Trophoblast cell (in vitro differentiated cells and primary cell): ENCODE measurements at regions not wholly inside any gene's neighbourhood (a gene's known extent, or its start where the extent isn't known, plus 50 kb on each side); places are given as distances from the start of the nearest gene placed in this dataset.

ENCODE experiments used
- DNase-seq, 2 donors: peaks; one replicate each; pipeline ENCODE4 v3.0.0-alpha.2; 2016
- H2AFZ ChIP-seq: 2 replicates; pipeline ENCODE4 v1.6.1; 2013; ENCODE audit warnings: low read length, moderate library complexity, mild to moderate bottlenecking; ENCODE audit not compliant: insufficient read depth, poor library complexity
- H2AK5ac ChIP-seq: 2 replicates; pipeline ENCODE4 v1.6.1; 2013; ENCODE audit warnings: mild to moderate bottlenecking, low read length
- H2BK120ac ChIP-seq: 2 replicates; pipeline ENCODE4 v1.6.1; 2013; ENCODE audit warnings: low read length, mild to moderate bottlenecking, moderate library complexity; ENCODE audit not compliant: insufficient read depth, poor library complexity
- H2BK12ac ChIP-seq: 2 replicates; pipeline ENCODE4 v1.6.1; 2013; ENCODE audit warnings: mild to moderate bottlenecking, low read length, moderate library complexity
- H2BK5ac ChIP-seq: 2 replicates; pipeline ENCODE4 v1.6.1; 2013; ENCODE audit warnings: low read length, low read depth, moderate library complexity, mild to moderate bottlenecking; ENCODE audit not compliant: poor library complexity
- H3K14ac ChIP-seq: 2 replicates; pipeline ENCODE4 v1.6.1; 2013; ENCODE audit warnings: mild to moderate bottlenecking, low read length
- H3K18ac ChIP-seq: 2 replicates; pipeline ENCODE4 v1.6.1; 2013; ENCODE audit warnings: mild to moderate bottlenecking, low read length
- H3K23ac ChIP-seq: 2 replicates; pipeline ENCODE4 v1.6.1; 2013; ENCODE audit warnings: low read length
- H3K27ac ChIP-seq: 2 replicates; pipeline ENCODE4 v1.5.1; 2013; ENCODE audit warnings: low read depth, mild to moderate bottlenecking, inconsistent platforms, low read length, moderate library complexity
- H3K27me3 ChIP-seq: 2 replicates; pipeline ENCODE4 v1.6.1; 2013; ENCODE audit warnings: inconsistent platforms, mild to moderate bottlenecking, low read length, moderate library complexity; ENCODE audit not compliant: insufficient read depth
- H3K36me3 ChIP-seq, 2 experiments: 1 replicate in 1 of 2; 2 replicates in 1 of 2; pipeline ENCODE4 v1.6.1; 2013; ENCODE audit warnings: low read length in 2 of 2, mild to moderate bottlenecking in 2 of 2, moderate library complexity in 1 of 2; ENCODE audit not compliant: insufficient read depth in 2 of 2, control insufficient read depth in 1 of 2
- H3K4ac ChIP-seq: 2 replicates; pipeline ENCODE4 v1.6.1; 2013; ENCODE audit warnings: low read depth, mild to moderate bottlenecking, low read length, moderate library complexity
- H3K4me1 ChIP-seq, 2 experiments: 1 replicate in 1 of 2; 2 replicates in 1 of 2; pipeline ENCODE4 v1.6.1; 2013; ENCODE audit warnings: low read length in 2 of 2, mild to moderate bottlenecking in 2 of 2, moderate library complexity in 1 of 2; ENCODE audit not compliant: insufficient read depth in 2 of 2, control insufficient read depth in 1 of 2
- H3K4me2 ChIP-seq: 2 replicates; pipeline ENCODE4 v1.6.1; 2013; ENCODE audit warnings: inconsistent platforms, mild to moderate bottlenecking, low read length, moderate library complexity
- H3K4me3 ChIP-seq: 2 replicates; pipeline ENCODE4 v1.5.1; 2013; ENCODE audit warnings: mild to moderate bottlenecking, low read depth, low read length, inconsistent platforms
- H3K79me1 ChIP-seq: one replicate; pipeline ENCODE4 v1.6.1; 2013; ENCODE audit warnings: low read length
- H3K79me2 ChIP-seq: 2 replicates; pipeline ENCODE4 v1.6.1; 2013; ENCODE audit warnings: low read length, mild to moderate bottlenecking; ENCODE audit not compliant: control insufficient read depth, insufficient read depth, poor library complexity
- H3K9ac ChIP-seq: 2 replicates; pipeline ENCODE4 v1.6.1; 2013; ENCODE audit warnings: mild to moderate bottlenecking, low read length
- H3K9me3 ChIP-seq: 2 replicates; pipeline ENCODE4 v1.6.1; 2013; ENCODE audit warnings: low read depth, mild to moderate bottlenecking, control low read depth, inconsistent platforms, low read length; ENCODE audit not compliant: insufficient read depth
- H4K12ac ChIP-seq: 2 replicates; pipeline ENCODE4 v1.6.1; 2013; ENCODE audit warnings: low read depth, mild to moderate bottlenecking, low read length, moderate library complexity
- H4K8ac ChIP-seq: 2 replicates; pipeline ENCODE4 v1.6.1; 2013; ENCODE audit warnings: low read depth, mild to moderate bottlenecking, low read length, moderate library complexity
- H4K91ac ChIP-seq: one replicate; pipeline ENCODE4 v1.6.1; 2013; ENCODE audit warnings: low read depth, mild to moderate bottlenecking, low read length, moderate library complexity
- WGBS: extraction: QIAGEN DNeasy Blood & Tissue Kit; methylation state at CpG from one replicate; pipeline ENCODE4 v1.1.7; 2013; ENCODE audit warnings: missing lambda C conversion rate; ENCODE audit not compliant: insufficient read length, insufficient coverage; ENCODE audit errors: extremely low coverage; 5-methylcytosine and 5-hydroxymethylcytosine counted together

DNA sequence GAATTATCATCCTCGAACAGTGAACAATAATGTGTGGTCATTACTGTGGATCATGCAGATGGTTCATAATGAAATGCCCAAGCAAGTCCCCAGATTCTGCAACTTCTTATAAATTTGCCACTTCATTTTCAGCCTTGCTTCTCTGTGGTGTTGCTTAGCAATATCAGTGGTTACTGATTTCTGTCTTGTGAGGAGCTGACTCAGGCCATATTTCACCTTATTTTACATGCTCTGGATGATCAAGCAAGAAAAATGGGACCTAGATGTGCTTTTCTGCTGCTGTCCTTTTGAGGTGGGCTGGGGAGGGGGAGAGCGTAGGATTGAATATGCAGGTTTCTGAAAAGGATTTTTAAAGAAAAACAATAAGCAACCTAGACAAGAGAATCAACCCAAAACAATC, 188.3 kb downstream of the SLC24A2 start:
- Histone ChIP-seq H2BK12ac (no peak overlapping the region), H2BK5ac (no peak overlapping the region), H2AK5ac (no peak overlapping the region), H2AFZ (no peak overlapping the region), H3K4ac (no peak overlapping the region), H3K79me1 (no peaks in the 10 kb centered on the region), H3K4me2 (no peak overlapping the region), H3K79me2 (no peaks in the 10 kb centered on the region), H3K4me1 (no peaks in the 10 kb centered on the region), H3K14ac (no peak overlapping the region), H3K27me3 (no peaks in the 10 kb centered on the region), H4K8ac (no peak overlapping the region), H4K12ac (no peak overlapping the region), H3K9ac (no peak overlapping the region), H3K9me3 (no peaks in the 10 kb centered on the region), H3K4me3 (no peak overlapping the region), H2BK120ac (no peak overlapping the region), H4K91ac (no peak overlapping the region), H3K23ac (no peak overlapping the region), H3K18ac (no peak overlapping the region), H3K27ac (no peak overlapping the region), H3K36me3 (no peaks in the 10 kb centered on the region)
- no CpG with 5 or more reads among the region's 2 CpGs for WGBS
- no peak for DNase-seq

DNA sequence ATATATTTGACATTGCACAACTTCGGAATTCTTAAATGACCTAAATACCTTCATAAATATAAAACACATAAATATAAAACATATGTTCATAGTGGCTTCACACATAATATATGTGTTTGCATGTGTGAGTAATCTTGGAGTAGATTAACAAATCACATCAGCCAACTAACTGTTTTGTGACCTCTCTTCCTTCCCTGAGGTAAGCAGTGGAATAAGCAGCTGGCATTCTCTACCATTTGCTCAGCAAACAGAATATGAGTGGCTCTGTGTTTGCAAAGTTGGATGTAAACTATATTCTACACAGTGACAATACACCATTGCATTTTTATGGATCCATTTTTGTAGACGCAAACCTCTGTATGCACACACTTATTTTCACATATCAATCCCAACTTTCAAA, 189.9 kb downstream of the ACER2 start:
- DNase-seq, result no peak
- no CpG with 5 or more reads among the region's 2 CpGs for WGBS
- no peak overlapping the region for H2AFZ ChIP-seq
- no peak overlapping the region for H3K23ac ChIP-seq
- H4K91ac ChIP-seq, result no peak overlapping the region
- H2BK5ac ChIP-seq, result no peak overlapping the region
- H3K9me3 ChIP-seq, result no peaks in the 10 kb centered on the region
- H3K9ac ChIP-seq, result no peak overlapping the region
- no peak overlapping the region for H4K12ac ChIP-seq
- no peak overlapping the region for H3K4me3 ChIP-seq
- H3K27me3 ChIP-seq, result no peaks in the 10 kb centered on the region
- H3K79me2 ChIP-seq, result no peaks in the 10 kb centered on the region
- no peak overlapping the region for H3K4me2 ChIP-seq
- H2BK120ac ChIP-seq, result no peak overlapping the region
- no peak overlapping the region for H3K18ac ChIP-seq
- H2BK12ac ChIP-seq, result no peak overlapping the region
- no peaks in the 10 kb centered on the region for H3K79me1 ChIP-seq
- H2AK5ac ChIP-seq, result no peak overlapping the region
- no peaks in the 10 kb centered on the region for H3K36me3 ChIP-seq
- H3K4ac ChIP-seq, result no peak overlapping the region
- H3K27ac ChIP-seq, result no peak overlapping the region
- no peaks in the 10 kb centered on the region for H3K4me1 ChIP-seq
- no peak overlapping the region for H4K8ac ChIP-seq
- no peak overlapping the region for H3K14ac ChIP-seq

DNA sequence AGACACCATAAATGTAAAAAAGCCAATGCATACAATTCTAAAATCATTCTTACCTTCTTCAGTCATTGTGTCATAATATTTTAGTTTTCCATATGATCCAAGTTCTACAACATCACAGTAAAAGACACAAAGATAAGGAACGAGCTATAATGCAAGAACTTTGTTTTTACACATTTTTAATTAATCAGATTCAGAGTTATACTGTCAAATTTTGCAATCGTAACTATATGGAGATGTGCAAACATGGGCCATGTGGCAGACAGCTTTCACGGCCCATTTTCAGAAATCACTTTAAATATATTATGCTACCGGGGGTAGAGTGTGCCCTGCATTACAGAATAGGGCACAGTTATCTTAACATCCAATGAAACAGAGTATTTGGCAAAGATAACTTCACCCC, 188.4 kb downstream of the ACER2 start:
- Histone ChIP-seq H3K4me1 (no peaks in the 10 kb centered on the region), H2AK5ac (no peak overlapping the region), H3K27ac (no peak overlapping the region), H3K4ac (no peak overlapping the region), H4K12ac (no peak overlapping the region), H3K27me3 (no peaks in the 10 kb centered on the region), H2BK12ac (no peak overlapping the region), H4K91ac (no peak overlapping the region), H3K4me2 (no peak overlapping the region), H3K9ac (no peak overlapping the region), H3K14ac (no peak overlapping the region), H3K23ac (no peak overlapping the region), H4K8ac (no peak overlapping the region), H3K9me3 (no peaks in the 10 kb centered on the region), H3K79me2 (no peaks in the 10 kb centered on the region), H3K36me3 (no peaks in the 10 kb centered on the region), H2BK120ac (no peak overlapping the region), H3K4me3 (no peak overlapping the region), H3K79me1 (no peaks in the 10 kb centered on the region), H3K18ac (no peak overlapping the region), H2AFZ (no peak overlapping the region), H2BK5ac (no peak overlapping the region)
- no CpG with 5 or more reads among the region's 4 CpGs for WGBS
- no peak for DNase-seq

GRCh38 chr9:19595003-19595402, 186.2 kb downstream of the ACER2 start:
- no peak overlapping the region for H2BK5ac ChIP-seq
- no peaks in the 10 kb centered on the region for H3K4me1 ChIP-seq
- no CpG with 5 or more reads among the region's 2 CpGs for WGBS

More at GRCh38 chr9:19595003-19595402, 186.2 kb downstream of the ACER2 start:
- H3K4ac ChIP-seq, result no peak overlapping the region
- no peak overlapping the region for H3K18ac ChIP-seq
- H3K9me3 ChIP-seq, result no peaks in the 10 kb centered on the region
- H3K9ac ChIP-seq, result no peak overlapping the region
- no peaks in the 10 kb centered on the region for H3K79me1 ChIP-seq
- H2AK5ac ChIP-seq, result no peak overlapping the region
- no peak overlapping the region for H3K4me3 ChIP-seq
- no peak overlapping the region for H4K8ac ChIP-seq
- no peak overlapping the region for H2BK120ac ChIP-seq
- no peak overlapping the region for H3K27ac ChIP-seq
- no peak overlapping the region for H2AFZ ChIP-seq
- no peaks in the 10 kb centered on the region for H3K27me3 ChIP-seq
- no peak overlapping the region for H3K23ac ChIP-seq
- no peak overlapping the region for H2BK12ac ChIP-seq
- DNase-seq, result no peak
- no peak overlapping the region for H3K14ac ChIP-seq
- no peak overlapping the region for H4K91ac ChIP-seq
- H3K4me2 ChIP-seq, result no peak overlapping the region
- H4K12ac ChIP-seq, result no peak overlapping the region
- H3K79me2 ChIP-seq, result no peaks in the 10 kb centered on the region
- no peaks in the 10 kb centered on the region for H3K36me3 ChIP-seq
